ENCODE measurements at regions not wholly inside any gene's neighbourhood (a gene's known extent, or its start where the extent isn't known, plus 50 kb on each side); places are given as distances from the start of the nearest gene placed in this dataset.
A peak's percentile ranks its signal among the peaks of the same experiment; 100 is the strongest.

DNA sequence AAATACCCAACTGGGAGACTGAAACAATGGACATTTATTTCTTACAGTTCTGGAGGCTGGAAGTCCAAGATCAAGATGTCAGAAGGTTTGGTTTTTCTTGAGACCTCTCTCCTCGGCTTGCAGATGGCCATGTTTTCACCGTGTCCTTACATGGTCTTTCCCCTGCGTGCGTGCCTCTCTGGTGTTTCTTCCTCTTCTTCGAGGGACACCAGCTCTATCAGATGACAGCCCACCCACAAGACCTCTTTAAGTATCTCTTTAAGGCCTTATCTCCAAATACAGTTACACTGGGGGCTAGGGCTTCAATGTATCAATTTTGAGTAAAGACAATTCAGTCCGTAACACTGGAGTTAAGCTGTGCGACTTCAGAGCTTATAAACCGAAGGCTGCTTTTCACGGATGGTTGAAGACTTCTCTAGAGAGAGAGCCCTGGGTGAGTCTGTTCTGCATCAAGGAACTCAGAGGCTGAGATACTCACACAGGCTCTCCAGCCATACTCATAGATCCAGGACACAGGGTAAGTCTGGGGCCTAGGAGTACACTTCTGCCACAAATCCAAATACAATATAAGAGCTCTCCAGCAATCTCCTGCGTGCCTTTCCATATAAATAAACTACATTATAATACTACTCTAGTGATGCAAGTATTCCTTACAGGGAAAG is 339.9 kb upstream of the PKDCC start:
- DNase-seq: peak; percentile 85

DNA sequence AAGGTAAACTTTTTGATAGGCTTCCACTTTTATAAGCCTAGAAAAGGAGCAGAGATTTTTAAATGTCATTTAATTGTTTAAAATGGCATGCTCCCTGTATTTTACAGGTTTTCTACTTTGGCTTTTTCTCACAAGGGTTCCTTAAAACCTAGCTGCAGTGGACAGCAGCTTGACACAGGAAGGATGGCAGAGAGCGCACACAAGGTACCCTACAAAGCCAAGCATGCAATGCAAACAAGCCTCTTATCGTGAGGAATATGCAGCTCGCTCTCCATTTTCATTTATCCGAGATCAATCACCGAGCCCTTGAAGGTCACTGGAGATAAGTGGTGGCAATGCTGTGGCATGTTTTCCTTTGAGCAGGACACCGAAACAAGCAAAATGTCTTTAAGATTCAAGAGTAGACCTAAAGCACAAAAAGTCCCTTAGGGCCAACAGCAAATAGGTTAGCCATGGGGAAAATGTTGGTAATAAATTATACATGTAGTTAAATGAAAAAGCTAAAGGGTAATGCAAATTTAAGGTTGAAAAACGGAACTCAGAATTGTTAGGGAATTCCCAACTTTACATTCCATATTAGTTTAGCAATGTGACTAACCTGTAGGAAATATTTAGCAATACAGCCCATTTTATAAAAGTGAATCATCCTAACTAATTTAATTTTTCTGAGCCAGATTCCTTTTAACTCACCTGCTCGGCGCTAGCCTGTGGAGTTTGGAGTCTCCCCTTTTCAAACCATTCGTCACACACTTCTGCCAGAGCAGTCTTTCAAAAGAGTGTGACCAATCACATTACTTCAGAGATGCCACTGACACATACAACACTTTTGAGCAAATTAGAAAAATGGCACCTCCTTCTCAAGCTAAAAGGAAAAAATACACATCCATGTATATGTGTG is 337.9 kb upstream of the PKDCC start:
- DNase-seq: no peak

DNA sequence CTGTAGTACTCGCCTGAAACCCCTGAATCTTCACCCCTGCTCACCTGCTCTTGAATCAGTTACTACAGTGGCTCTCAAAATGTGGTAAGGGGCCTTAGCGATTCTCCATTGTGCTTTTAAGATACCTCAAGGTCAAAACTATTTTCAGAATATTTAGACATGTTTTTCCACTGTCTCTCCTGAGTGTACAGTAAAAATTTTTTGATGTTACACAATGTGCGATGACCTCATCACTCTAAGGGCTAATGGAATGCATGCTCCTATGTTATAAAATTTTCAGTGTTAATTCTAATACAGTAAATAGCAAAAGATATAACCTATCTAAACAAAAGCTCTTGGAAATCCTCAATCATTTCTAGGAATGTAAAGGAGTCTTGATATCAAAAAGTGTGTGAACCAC is 336.9 kb upstream of the PKDCC start:
- no peak for DNase-seq

DNA sequence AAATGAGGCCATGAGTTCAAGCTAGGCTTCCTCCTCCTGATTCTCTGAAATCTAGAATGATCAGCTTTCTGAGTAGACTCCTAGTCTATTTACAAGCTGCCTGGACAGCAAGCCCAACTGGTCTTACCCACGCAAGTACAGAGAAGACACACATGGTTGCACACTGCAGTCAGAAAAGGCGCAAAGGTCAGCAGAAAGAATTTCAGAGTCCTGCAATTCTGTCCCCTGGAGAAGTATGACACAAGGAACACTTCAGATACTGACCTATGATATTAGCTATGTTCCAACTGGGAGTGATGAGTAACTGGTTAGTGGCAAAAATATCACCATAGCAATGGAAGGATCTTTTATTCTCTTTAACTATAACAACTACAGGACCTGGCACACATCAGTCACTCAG is 336.1 kb upstream of the PKDCC start:
- peak; percentile 23 for DNase-seq

DNA sequence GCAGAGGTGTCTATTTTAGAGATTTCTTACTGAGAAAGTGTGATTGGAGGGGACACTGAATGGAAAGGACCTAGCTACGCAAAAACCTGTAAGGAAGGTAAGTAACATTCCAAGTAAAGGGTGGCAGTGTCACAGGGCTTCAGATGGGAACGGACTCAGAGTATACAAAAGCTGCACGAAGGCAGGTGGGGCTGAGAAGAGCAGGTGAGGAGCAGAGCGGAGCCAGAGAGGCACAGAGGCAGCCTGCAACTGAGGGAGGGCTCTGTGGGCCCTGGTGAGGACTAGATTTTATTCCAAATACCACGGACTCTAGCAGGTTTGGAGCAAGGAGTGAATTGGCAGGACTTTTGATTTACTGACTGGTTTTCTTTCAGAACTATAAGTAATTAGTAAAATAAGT is 331.3 kb upstream of the PKDCC start:
- peak; percentile 43 for DNase-seq

DNA sequence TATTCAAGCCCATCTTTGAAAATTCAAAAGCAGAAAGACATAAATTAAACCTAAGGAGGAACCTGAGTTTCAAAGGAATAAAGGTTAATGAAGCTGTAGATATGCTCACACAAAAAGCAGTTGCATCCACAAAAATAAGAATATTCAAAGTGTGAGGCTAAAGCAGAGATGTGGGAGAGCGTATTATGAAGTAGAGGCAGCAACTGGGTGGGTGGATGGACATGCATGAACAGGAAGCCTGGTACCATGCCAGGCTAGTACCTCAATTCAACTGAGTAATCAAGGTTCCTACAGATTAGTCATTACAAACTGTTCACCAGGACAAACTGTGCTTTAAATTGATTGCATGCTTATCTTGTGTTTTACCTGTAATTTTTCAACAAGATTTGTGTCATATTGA is 330.0 kb upstream of the PKDCC start:
- no peak for DNase-seq

DNA sequence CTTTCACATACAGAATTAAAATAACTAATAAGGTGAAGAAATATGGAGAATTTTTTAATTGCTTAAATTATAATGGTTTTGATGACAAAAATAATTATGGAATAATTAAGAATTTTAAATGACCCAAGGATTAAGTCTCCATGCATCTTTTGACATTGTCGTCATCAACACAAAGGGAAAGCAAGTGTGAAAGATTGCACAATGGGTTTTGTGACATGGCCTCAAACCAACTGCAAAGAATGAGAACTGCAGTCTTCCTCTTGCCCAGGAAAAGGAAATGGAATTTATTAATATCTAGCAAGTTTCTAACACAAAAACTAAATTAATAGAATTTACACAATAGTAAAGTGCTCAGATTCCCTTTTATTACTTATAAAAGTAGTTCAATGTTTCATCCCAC is 329.1 kb upstream of the PKDCC start:
- no peak for DNase-seq

DNA sequence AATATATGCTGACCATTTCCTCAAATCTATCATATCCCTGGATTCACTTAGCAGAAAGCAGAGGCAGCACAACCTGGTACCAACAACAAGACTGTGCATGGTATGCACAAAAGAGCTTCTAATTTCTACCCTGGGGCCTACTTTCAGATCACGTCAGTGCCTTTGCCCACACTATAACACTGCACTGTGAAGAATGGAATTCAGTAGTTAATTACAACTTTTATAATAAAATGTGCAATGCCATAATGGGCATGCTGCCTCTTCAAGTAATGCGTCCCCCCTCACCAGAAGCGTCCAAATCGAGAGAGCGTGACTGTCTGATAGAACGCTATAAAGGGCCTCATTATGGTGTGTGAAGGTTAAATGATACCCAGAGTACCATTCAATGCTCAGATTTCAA is 328.1 kb upstream of the PKDCC start:
- no peak for DNase-seq

DNA sequence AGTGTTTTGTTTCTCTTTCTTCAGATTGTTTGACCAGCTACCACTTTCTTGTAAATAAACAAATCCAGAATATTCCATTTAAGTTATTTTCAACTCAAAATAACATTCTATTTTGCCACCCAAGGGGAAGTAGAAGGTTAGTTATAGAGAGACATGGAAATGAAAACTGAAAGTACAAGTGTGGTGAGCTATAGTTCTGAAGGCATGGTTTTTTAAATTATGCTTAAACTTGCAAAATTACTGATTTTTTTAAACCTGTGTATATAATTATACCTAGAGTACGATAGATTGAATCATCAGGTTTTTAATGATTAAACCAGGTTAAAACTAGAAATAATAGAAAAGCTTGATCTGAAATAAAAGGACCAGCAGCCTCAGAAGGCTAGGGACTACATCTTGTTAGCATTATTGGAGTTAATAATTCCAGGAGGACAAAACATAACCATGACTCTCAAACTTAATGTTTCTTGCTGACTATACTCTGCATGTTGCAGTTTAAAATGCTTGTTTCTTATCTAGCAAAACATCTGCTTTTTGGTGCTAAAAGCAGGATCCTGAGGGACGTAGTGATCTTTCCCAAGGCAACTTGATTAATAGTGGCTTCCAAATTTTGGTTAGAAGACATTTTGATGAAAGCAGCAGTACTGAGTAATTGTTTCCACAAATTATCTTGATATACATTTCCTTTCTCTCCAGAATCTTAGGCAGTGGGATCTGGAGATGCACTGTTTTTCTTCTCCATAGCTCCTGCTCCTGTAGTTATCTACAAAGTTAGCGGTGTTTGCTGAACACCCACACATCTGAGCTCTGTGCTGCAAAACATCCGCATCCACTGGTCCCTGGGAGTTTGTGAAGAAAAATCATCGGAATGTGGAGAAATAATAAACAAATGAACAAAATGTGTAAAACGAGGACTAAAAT is 327.2 kb upstream of the PKDCC start:
- DNase-seq: peak; percentile 75

DNA sequence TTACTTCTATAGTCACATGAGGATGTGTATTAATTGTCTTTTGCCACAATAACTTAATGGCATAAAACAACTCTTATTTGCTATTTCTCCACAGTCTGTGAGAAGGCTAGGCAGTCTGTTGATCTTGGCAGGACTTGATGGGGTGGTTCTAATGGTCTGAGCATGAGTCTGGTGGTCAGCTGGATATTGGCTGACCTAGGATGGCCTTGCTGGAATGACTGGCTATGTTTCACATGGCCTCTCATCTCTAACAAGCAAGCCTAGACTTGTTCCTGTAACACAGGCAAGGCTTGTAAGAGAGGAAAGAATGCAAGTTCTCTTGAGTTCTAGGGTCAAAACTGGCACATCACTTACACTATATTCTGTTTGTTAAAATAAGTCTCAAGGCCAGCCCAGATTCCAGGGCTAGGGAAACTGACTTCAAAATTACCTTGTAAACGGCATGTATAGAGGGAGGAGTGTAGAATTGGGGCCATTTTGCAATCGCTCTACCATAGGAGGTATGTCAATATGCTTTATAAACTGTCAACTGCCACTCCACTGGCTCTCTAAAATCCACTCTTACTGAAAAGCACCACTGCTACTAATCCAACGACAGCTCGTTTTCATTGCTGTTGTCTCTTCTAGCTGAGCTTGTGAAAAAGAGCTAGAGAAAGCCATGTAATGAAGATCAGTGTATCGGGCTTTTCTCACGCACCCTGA is 325.0 kb upstream of the PKDCC start:
- DNase-seq: no peak

DNA sequence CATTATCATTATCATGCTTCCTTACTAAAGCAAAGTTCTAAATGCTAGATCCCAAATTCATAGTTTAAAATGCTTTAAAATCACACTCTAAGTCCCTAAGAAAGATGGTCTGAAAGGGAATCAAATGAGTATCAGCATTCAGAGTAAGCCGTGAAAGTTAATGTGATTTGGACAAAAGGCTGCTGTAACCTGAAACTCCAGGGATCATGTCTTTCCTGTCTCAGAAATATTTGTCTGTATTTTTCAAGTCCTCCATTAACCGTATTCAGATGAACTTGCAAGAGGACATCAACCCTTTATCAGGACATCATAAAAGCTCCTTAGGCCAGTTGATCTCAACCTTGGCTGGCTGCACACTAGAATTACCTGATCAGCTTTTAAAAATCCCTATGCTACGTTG is 324.3 kb upstream of the PKDCC start:
- DNase-seq: no peak

DNA sequence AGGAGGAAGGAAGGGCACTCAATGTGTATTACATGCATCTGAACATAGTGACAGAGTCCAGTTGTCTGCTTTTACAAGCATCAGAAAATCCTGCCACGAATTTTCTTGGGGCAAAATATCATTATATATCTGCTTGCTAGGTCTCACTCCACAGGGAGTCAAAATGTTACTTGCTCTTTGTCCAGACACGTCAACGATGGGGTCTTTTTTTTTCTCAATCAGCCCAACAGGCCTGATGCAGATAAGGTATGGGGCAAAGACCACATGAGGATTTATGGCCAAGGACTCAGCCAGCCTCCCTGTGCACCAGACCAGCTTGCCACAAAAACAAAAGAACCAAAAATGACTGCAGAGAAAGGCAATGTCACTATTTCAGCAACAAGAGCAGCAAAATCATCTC is 323.4 kb upstream of the PKDCC start:
- peak; percentile 67 for DNase-seq

DNA sequence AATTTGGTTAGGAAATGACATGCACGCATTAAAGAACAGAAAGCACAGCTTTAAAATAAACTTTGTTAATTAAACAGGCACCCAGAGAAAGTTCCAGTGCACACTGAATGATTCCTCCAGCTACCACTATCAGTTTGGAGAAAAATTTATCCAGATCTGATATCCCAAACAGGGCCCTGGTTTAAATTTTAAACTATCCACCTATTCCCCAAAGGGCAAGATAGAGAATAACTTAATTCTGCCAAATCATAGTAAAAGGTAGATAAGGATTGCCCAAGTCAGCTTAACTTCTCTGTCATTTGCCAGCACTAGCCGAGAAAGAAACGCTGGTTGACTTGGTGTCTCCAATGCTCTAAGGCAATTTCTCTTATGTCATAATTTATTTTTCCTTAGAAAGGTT is 321.9 kb upstream of the PKDCC start:
- DNase-seq: no peak

DNA sequence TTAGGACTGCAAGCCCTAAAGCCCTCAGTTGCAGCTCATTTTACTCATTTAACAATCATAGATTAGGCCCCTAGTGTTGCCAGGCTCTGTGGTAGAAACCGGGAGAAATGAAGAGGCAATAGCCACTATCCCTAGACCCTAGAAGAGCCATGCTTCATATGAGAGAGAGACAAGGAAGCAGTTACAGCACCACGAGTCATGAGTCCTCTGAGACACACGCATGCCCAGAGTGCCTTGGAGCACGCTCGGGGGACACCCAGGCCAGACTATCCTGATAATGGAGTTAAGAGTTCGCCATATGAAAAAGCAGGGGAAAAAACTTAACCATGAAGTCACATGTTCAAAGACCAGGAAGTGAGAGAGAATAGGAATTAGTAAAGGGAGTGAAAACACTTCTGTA is 321.5 kb upstream of the PKDCC start:
- DNase-seq: no peak

DNA sequence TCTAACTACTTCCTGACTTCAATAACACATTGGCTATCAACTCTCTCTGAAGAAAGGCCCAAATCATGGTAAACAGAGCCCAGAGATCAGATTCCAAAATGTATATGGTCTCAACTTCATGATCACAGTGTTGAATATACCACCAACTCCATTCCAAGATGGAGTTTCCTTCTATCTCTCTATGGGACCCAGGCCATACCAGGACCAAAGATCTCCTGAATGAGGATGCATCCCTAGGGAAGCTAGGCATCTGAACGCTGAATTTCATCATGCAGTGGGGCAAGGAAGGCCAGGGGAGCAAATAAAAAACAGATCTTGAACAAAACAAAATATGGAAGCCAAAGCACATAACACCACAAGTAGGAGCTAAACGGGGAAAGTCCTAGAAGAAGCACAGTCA is 320.7 kb upstream of the PKDCC start:
- DNase-seq: no peak

DNA sequence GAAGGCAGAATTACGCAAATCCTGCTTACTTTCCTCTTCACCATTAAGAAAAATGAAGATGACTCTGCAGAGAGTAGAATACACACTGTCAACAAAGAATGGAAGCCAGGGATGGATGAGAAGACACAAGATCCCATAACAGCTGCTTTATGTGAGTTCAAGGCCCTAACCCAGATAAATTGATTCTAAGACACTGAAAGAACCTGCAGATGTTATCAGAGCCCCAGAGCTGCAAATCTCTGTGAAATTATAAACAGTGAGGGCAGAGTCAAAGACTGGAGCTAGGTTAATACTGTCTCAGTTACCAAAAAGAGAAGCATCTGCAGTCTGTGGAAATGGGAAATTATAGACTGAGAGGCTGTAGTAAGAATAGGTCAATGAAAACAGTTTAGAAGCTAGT is 320.1 kb upstream of the PKDCC start:
- DNase-seq: no peak

DNA sequence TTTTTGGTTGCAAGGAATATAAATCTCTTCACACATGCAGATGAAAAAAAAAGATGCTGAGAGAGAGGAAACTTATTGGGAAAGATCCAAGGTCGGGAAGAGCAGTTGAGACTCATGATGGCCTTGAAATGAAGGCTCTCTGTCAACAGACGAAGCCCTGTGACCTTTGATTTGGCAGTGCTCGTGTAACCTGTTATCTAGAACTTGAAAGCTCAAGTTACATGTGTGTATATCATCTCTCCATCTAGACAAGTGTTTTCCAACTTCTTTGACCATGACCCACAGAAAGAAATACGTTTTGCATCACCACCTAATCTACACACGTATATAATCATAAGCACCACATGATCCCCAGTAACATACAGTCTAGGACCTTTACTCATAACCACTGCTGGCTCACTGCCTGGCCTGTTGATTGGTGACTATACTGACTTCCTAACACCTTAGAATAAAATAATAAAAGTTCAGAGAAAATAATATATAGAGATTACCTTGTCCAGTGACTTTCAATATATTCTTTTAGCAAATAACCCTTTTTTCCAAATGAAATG is 319.0 kb upstream of the PKDCC start:
- DNase-seq: no peak

DNA sequence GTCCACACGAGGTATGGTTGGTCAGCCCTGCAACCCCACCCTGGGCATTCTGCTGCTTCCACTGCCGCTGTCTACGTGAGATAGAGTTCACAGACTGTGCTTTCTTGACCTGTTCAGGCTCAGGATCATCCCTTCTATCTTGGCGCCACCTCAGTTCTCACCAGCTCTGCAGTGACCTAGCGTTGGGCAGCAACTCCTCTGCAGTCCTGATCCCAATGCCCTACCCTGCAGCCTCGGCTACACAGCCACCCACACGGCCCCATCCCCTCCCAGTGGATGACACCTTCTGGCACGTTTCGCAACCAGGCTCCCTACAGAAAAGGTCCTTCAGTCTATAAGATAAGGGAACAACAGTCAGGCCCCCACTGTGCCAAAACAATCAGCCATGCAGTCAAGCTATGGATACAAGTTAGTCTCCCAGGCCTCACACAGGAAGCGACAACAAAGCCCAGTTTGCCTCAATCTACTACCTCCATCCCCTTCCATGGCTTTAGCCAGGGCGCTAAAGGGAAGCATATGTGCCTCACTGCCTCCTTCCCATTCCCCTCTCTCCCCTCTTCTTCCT is 317.9 kb upstream of the PKDCC start:
- DNase-seq: no peak

DNA sequence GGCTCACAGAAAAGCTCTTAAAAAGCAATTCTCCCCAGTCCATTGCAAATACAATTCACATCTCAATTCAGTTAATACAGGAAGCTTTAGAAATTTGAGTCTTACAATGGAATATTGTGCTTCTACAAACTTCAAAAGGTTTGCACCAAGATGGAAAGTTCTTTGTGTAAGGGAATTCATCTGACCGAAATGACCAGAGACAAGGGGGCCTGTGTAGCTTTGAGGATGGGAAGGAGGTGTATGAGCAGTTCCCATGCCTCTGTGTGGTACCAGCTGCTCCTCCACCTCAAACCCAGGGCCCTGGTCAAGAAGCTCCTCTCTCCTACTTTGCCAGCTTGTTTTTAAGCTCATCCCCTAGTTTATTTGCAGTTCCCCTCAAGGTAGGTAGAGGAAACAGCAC is 312.8 kb upstream of the PKDCC start:
- no peak for DNase-seq

DNA sequence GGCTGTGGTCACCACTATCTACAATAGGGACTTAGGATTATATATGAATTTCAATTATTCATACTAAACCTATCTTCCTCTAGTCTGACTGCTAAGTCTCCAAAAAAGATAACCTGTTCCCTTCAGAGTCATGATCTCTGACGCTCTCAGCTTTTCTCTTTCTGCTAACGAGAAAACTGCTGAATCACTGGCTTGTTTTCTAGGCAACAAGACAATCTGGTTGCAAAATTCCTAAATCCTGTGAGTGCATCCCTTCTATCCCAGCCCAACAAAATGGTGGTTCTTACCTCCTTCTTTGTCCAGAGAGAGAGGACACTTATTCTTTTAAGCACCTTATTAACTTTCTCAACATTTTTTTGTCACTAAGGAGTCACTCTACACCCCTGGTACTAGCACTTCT is 312.3 kb upstream of the PKDCC start:
- peak; percentile 75 for DNase-seq

DNA sequence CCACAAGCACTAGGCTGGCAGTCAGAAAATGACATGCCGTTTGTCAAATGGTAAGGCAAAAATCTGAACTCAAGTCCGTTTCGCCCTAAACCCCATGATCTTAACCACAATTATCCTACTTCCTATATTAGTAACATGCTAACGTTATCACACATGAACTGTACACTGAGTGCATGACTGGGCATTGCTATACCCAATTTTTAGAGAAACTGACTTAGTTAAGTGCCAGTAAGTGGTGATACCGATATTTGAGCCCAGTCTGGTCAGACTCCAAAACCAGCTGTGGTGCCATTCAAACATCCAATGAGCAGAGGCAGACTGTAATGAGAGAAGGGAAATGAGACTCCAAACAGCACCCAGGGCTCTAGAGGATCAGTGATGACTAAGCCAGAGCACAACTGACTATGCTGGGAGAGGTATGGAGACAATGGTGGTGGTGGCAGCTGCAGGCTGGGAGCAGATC is 311.7 kb upstream of the PKDCC start:
- DNase-seq: peak; percentile 87

DNA sequence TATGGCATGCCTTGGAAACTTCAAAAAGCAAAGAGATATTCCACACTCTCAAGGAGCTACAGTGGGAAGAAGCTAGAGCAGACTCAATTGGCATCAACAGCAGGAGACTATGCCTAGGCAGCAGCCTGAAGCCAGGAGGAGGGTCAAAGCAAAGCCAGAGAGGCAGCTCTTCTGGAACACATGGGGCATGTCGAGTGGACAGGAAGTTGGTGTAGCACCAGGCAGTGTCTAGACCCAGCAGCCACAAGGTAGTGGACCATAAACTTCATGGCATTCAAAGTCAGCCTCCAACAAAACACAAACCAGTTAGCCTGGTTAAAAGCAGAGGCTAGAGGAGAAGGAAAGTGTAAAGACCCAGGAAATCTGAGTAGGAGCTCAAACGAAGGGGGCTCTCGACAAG is 311.2 kb upstream of the PKDCC start:
- no peak for DNase-seq
